H54 (cell line): ENCODE measurements at regions not wholly inside any gene's neighbourhood (a gene's known extent, or its start where the extent isn't known, plus 50 kb on each side); places are given as distances from the start of the nearest gene placed in this dataset.

Experiments
- DNase-seq: peaks from one replicate; pipeline ENCODE4 v3.0.0; 2011; ENCODE audit warnings: low spot score, mixed read lengths; ENCODE audit not compliant: insufficient read length
- FAIRE-seq: peaks from 3 replicates; lab custom pipeline; 2011; peaks lifted over from hg19 to GRCh38; lab: Jason Lieb, UNC
- POLR2A ChIP-seq: IDR thresholded peaks from 2 replicates; pipeline ENCODE4 v1.6.1; 2011; ENCODE audit warnings: low read depth, mild to moderate bottlenecking, low read length

DNA sequence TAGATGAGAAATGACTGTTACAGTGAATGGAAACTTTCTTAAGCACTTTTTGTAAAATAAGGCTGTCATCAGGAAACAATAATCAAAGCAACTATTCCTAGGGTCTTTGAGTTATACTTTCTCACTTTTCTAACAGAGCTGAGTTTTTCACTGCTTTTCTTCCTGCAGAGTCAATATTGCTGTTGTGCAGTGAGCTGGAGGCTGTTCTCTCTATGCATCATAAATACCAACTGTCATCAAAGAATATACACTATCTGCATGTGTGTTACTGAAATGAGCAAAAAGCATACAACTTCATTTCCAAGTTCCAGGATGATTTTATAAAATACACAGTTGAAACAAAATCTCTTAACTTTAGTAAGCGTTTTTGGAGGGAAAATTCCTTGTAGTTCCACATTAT is 110.4 kb upstream of the CPSF6 start:
- FAIRE-seq = no peak
- no peak for TF ChIP-seq POLR2A

DNA sequence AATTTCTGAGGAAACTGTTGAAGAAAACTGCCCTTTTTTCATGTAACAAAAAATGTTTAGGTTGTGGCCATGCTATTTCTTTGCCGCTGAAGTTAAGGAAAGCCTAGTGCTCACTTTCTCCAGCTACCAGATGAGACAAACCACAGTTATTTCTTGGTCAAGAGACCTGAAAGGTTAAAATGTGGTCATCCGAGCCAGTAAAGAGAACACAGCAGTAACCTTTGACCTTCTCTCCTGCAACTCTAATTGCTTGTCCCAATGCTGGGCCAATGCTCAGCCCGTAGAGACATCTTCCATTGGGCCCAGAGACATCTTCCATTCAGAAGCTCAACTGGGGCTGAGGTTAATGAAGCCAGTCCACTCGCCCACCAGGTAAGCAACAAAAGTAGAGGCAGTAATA is 109.8 kb upstream of the CPSF6 start:
- no peak for FAIRE-seq

More for the DNA sequence above, 110.4 kb upstream of the CPSF6 start:
- no peak for DNase-seq

DNA sequence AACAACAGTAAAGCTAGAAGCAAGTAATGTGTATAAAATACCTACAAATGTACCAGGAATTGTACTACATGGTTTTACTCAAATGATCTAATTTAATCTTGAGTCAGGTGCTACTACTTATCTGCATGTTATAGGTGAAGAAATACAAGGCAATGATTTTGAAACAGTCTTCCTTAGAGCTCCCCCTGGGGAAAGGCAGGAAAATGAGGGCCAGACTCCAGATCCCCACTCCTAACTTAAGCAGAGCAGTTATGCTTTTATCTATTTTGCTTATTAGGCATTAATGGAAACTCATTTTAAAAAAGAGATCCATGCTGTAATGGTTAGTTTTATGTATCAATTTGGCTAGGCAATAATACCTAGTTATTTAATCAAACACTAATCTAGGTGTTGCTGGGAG is 109.3 kb upstream of the CPSF6 start:
- DNase-seq = no peak
- no peak for FAIRE-seq
- TF ChIP-seq POLR2A = no peak

More for the DNA sequence above, 109.8 kb upstream of the CPSF6 start:
- DNase-seq = no peak
- no peak for TF ChIP-seq POLR2A

DNA sequence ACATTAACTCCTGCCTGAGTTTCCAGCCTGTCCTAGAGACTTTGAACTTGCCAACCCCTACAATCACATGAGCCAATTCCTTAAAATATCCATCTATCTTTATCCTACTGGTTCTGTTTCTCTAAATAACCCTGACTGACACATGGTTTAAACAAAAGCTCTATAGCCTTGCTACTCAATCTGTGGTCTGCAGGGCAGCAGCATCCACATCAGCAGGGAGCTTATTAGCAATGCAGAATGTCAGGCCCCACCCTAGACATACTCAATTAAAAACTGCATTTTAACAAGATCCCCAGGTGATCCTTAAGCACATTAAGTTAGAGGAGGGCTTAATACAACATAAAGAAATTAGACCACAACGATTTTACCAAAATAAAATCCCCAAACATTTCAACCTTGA is 108.3 kb upstream of the CPSF6 start:
- FAIRE-seq = no peak
- no peak for DNase-seq
- TF ChIP-seq POLR2A = no peak

DNA sequence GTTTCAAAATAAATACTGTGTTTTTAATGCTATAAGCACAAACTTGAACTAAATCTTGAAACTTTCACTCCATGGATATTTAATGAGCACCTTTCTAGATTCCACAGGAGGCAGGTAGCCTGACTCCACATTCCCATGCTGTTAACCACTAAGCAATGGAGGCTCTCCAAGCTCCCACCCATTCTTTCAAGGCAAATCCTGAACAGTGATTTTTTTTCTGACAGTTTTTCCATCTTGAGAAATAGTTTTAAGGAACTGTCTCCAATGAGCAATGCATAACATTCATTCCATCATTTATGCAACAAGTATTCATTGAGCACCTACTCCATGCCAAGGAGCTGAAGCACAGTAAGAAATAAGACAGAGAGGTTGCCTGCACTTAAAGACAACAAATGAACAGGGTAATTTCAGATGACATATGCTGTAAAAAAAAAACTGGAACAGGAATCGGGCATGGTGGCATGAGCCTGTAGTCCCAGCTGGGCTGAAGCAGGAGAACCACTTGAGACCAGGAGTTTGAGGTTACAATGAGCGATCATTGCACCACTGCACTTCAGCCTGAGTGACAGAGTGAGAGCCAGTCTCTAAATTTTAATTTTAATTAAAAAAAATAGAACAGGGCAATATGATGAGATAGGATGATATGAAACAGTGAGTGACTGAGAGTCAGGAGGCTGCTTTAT is 102.3 kb upstream of the CPSF6 start:
- no peak for FAIRE-seq
- no peak for TF ChIP-seq POLR2A
- DNase-seq = no peak

DNA sequence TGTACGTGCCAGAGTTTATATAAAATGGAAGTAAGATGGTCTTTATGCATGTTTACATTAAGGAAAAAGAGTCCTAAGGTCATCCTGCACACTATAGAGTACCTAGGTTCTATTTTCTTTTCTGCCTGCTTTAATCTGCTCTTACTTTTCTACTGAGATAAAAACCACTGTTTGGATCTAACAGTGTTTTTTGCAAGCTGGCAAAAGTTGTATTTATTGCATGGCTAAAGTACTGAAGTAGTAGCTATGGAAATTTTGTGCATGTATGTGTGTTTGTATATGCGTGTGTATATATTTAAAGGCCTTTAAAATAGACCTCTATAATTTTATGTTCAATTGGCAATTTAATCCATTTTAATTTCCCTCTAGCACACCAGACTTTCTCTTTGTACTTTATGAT is 98.3 kb upstream of the CPSF6 start:
- no peak for FAIRE-seq
- DNase-seq = no peak
- no peak for TF ChIP-seq POLR2A

DNA sequence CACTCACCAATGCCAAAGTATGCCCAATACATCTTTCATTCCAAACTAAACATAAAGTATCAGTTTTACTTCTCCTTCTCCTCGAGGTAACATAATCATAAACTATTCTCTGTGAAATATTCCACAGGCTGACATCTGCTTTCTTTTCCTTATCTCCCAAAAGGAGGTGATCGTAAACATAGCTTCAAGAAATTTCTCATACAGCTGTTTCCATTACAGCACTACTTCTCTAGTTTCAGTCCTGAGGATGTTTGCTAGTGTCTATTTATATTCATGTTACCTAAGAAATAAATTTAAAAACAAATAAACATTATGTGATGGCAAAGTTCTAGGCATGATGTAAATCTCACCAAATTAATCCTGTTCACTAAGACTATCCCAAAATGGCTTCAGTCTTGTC is 90.1 kb upstream of the CPSF6 start:
- no peak for FAIRE-seq
- TF ChIP-seq POLR2A = no peak
- no peak for DNase-seq

DNA sequence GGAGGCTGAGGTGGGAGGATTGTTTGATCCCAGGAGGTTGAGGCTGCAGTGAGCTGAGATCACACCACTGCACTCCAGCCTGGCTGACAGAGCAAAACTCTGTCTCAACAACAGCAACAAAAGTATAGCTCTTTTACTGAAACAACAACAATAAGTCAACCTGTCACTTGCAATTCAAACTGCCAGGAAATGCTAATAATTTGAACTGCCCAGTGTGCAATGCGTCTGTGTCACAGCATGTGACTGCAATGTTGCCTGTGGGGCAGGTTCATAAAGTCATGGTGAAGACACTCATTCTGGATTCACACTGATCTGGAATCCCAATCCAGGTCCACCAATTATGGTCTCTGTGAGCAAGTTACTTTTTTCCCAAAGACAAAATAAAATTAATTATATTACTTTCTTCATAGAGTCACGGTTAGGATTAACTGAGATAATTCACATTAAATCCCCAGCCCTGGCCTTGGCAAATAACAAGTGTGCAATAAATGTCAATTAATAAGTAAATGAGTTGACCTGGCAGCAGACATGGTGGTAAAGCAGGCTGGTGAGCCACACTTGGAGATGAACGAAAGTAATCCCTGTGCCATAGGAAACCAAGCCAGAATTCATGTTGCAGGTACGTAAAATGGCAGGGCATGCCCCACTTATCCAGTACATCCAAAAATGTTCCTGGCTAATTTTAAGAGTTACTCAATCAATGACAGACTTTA is 89.1 kb upstream of the CPSF6 start:
- FAIRE-seq = no peak
- no peak for DNase-seq

DNA sequence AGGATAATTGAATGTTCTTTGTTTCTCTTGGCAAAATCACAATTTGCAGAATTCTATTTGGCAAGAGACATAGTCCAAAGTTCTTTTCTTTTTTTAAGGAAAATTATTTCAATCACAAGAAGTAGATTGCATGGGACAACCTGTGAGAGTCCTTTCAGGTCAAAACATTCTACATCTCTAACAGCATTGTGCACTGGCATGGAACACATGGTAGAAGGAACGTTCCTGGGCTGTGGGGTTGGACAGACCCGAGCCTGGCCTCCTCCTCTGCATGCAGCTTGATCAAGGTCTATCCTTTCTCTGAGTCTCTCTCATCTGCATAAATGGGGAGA is 88.6 kb upstream of the CPSF6 start:
- DNase-seq (no peak), FAIRE-seq (no peak)
- no peak for TF ChIP-seq POLR2A

More for the DNA sequence above, 89.1 kb upstream of the CPSF6 start:
- TF ChIP-seq POLR2A = no peak

DNA sequence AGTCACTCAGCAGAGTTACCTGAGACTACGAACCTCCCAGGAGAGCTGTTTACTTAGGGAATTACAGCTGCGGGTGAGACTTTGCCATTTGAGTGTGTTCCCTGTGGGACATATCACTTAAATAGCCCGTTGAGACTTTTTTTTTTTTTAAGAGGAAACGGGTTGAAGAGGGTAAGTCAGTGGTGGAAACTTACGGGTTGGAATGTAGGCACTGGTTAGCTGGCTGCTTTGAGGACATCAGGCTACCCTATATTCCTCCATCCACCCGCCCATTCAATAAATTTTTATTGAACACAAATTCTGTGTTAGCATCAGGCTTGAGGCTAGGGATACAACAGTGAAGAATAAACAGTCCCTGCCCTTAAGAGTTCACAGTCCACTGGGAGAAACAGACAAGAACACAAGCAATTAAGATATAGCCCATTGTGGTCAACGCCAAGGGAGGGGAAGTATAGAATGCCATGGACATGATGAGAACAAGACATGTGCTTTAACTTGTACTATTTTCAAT is 88.1 kb upstream of the CPSF6 start:
- FAIRE-seq (no peak), DNase-seq (no peak)
- no peak for TF ChIP-seq POLR2A

DNA sequence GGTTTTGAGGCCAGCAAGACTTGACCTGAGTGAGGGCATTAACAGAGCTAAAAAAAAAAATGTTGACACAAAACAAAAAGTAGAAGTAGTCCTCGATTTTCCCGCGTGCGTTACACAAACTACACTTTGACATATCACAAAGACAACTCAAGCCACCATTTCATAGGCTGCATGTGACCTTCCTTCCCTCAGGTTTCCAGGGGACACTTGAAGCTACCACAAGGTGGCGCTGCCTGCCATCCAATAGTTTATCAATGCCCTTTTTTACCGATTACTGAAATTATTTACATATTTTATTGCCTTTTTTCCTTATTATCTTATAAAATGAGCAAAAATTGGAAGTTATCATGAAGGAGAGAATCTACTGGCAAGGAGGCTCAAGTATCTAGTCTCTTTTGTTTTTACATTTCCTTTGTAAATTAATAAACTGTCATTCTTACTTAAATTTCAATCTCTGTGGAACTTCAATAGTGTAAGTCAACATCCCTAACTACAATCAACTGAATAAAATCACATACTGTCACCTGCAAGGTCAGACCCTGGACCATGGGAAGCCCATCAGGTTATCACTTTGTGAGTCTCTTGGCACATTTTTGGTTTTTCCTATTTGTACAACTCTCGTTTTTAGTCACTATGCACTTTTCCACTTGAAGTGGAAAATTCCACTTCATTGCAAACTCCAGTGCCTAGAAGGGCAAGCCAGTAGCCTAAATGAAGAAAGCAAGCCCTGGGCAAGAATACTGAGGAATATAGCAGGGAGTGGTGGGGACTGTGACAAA is 84.6 kb upstream of the CPSF6 start:
- TF ChIP-seq POLR2A = no peak
- DNase-seq (no peak), FAIRE-seq (no peak)

DNA sequence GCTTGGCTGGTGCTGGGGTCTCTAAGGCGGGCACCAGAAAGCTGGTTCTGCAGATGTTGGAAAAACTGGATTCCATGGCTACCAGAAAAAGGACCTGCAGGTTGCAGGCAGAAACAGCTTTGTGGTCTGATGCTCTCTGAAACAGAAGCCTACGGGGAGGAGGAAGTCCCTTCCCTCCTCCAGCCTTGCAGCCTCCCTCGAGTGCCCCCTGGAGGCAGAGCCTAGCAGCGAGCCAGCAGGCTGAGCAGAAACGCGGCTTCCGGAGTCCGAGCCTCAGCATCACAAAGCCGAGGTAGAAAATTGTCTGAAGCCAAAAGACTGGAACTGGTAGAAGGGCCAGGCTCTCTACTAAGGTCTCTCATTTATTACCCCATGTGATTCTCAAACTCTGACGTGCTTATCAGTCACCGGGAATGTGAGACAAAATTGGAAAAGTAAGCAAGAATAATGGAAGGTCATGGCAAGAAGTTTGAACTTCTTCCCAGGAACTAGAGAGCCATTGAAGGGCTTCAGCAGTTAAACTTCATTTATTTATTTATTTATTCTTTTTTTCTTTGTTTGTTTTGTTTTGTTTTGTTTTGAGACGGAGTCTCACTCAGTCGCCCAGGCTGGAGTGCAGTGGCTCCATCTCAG is 82.2 kb upstream of the CPSF6 start:
- no peak for TF ChIP-seq POLR2A
- DNase-seq = peak; percentile 76
- FAIRE-seq = peak; percentile 53

DNA sequence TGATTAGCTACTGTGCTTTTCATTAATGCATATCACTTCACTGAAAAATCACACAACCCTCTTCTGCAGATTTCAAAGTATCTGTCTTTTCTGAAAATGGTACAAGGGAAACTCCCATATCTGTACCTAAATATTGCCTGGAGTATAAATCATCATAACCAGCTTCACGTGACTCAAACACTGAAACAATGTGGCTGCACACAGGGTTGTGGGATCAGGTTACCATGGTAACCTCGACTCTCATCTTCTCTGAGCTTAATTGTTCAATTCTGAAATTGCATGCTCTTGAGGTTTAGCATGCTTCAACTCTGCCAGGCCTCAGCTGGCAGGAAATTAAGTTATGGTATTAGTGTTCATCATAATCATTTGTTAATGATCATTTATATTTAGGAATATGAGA is 77.5 kb upstream of the CPSF6 start:
- TF ChIP-seq POLR2A = no peak
- DNase-seq = no peak
- FAIRE-seq = no peak
